Hepatocyte (in vitro differentiated cells): ENCODE measurements at regions not wholly inside any gene's neighbourhood (a gene's known extent, or its start where the extent isn't known, plus 50 kb on each side); places are given as distances from the start of the nearest gene placed in this dataset.

Experiments used
- DNase-seq: peaks from one replicate; pipeline ENCODE4 v3.0.0-alpha.2; 2016; ENCODE audit warnings: low spot score
- H2AFZ ChIP-seq: fragments of 200-600 bp; sonication (generic); 2 replicates; pipeline ENCODE4 v1.6.0; 2016; ENCODE audit warnings: antibody characterized with exemption, mild to moderate bottlenecking
- H3K27ac ChIP-seq: fragments of 200-600 bp; sonication (generic); 2 replicates; pipeline ENCODE4 v1.5.1; 2016; ENCODE audit warnings: mild to moderate bottlenecking
- H3K27me3 ChIP-seq: fragments of 200-600 bp; sonication (generic); 2 replicates; pipeline ENCODE4 v1.6.1; 2016
- H3K36me3 ChIP-seq: fragments of 200-600 bp; sonication (generic); replicated peaks from 2 replicates; pipeline ENCODE4 v1.5.1; 2016; ENCODE audit warnings: low read depth; ENCODE audit not compliant: insufficient read depth
- H3K4me1 ChIP-seq: fragments of 200-600 bp; sonication (generic); 2 replicates; pipeline ENCODE4 v1.5.1; 2016; ENCODE audit warnings: mild to moderate bottlenecking, moderate library complexity; ENCODE audit not compliant: insufficient read depth
- H3K4me2 ChIP-seq: fragments of 200-600 bp; sonication (generic); 2 replicates; pipeline ENCODE4 v1.6.0; 2016
- H3K4me3 ChIP-seq: fragments of 200-600 bp; sonication (generic); 2 replicates; pipeline ENCODE4 v1.5.1; 2016; ENCODE audit warnings: mild to moderate bottlenecking
- H3K79me2 ChIP-seq: fragments of 200-600 bp; sonication (generic); 2 replicates; pipeline ENCODE4 v1.6.0; 2017; ENCODE audit warnings: mild to moderate bottlenecking
- H3K9me2 ChIP-seq: fragments of 200-600 bp; sonication (generic); replicated peaks from 2 replicates; pipeline ENCODE4 v1.6.0; 2017; ENCODE audit warnings: mild to moderate bottlenecking; ENCODE audit not compliant: insufficient read depth
- H3K9me3 ChIP-seq: fragments of 200-600 bp; sonication (generic); 2 replicates; pipeline ENCODE4 v1.5.1; 2016; ENCODE audit warnings: low read depth, mild to moderate bottlenecking
- H4K20me1 ChIP-seq: fragments of 200-600 bp; sonication (generic); 2 replicates; pipeline ENCODE4 v1.6.0; 2016; ENCODE audit warnings: mild to moderate bottlenecking; ENCODE audit not compliant: insufficient read depth, poor library complexity, severe bottlenecking
- CTCF ChIP-seq: fragments of 200-600 bp; sonication (generic); IDR thresholded peaks from 2 replicates; pipeline ENCODE4 v1.5.1; 2016; ENCODE audit warnings: antibody characterized with exemption, mild to moderate bottlenecking; ENCODE audit not compliant: poor library complexity
- EZH2 ChIP-seq: fragments of 200-600 bp; sonication (generic); IDR thresholded peaks from 2 replicates; pipeline ENCODE4 v1.6.1; 2016; ENCODE audit warnings: antibody characterized with exemption, mild to moderate bottlenecking, borderline replicate concordance
- EZH2phosphoT487 ChIP-seq: fragments of 200-600 bp; sonication (generic); IDR thresholded peaks from one replicate; pipeline ENCODE4 v1.6.1; 2018; ENCODE audit warnings: antibody characterized with exemption, mild to moderate bottlenecking, low read depth, moderate library complexity; ENCODE audit not compliant: unreplicated experiment, severe bottlenecking
- WGBS: methylation state at CpG from one replicate; pipeline ENCODE4 v1.1.6; 2016; ENCODE audit warnings: low lambda C conversion rate; ENCODE audit errors: missing lambda C conversion rate; 5-methylcytosine and 5-hydroxymethylcytosine counted together

DNA sequence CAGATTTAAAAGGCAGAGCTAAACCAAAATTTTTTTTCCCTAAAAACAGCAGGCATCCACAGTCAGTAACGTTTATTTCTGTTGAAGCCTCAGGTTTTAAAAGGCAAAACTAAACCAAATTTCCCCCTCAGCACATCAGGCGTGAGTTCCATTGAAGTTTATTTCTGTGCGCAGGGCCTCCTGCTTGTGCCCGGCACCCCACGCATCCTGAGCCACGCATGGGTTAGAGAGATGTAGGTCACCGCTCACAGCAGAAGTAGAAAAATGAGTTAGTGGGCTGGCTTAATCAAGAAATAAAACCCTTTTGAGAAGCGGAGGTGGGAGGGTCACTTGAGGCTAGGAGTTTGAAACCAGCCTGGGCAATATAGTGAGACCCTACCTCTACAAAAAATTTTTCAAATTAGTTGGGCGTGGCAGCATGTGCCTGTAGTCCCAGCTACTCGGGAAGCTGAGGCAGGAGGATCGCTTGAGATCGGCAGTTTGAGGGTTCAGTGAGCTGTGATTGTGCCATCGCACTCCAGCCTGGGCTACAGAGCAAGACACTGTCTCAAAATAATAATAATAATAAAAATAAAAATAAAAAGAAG, 75.6 kb upstream of the SPIN1 start:
- 94% methylated on average over 13 of the region's 13 CpGs for WGBS
- H3K4me2 ChIP-seq, result no peak overlapping the region
- H3K27me3 ChIP-seq, result no peaks in the 10 kb centered on the region
- no peak overlapping the region for H3K4me3 ChIP-seq
- no peak overlapping the region for H3K27ac ChIP-seq
- no peaks in the 10 kb centered on the region for H3K9me2 ChIP-seq
- H4K20me1 ChIP-seq, result no peaks in the 10 kb centered on the region
- no peaks in the 10 kb centered on the region for H3K9me3 ChIP-seq
- TF ChIP-seq CTCF (no peak), EZH2 (no peak), EZH2phosphoT487 (no peak)
- no peaks in the 10 kb centered on the region for H3K79me2 ChIP-seq
- H3K36me3 ChIP-seq, result no peaks in the 10 kb centered on the region
- no peak overlapping the region for H2AFZ ChIP-seq
- no peak for DNase-seq
- no peaks in the 10 kb centered on the region for H3K4me1 ChIP-seq

DNA sequence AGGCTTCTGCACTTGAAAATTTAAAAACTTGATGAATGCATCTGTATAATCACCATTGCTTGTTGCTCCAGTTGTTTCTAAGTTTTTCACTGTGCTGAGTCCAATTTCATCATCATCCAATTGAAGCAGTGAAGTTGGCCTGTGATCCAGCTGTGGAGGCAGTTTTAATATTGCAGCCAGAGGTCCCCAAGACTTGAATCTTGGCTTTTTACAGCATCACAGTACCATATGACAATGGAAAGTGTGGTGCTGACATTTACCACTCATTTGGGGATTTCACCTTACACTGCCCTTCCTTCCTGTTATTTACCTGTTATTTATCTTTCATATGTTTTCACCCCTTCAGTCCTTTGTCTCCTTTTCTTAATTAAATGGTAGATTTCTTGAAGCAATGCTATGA, 76.2 kb upstream of the SPIN1 start:
- Histone ChIP-seq H3K4me3 (no peak overlapping the region), H3K27ac (no peak overlapping the region), H3K27me3 (no peaks in the 10 kb centered on the region), H3K79me2 (no peaks in the 10 kb centered on the region), H3K4me1 (no peaks in the 10 kb centered on the region), H2AFZ (no peak overlapping the region), H3K36me3 (no peaks in the 10 kb centered on the region), H3K9me3 (no peaks in the 10 kb centered on the region), H4K20me1 (no peaks in the 10 kb centered on the region), H3K4me2 (no peak overlapping the region), H3K9me2 (no peaks in the 10 kb centered on the region)
- no peak for DNase-seq
- no peak for TF ChIP-seq EZH2
- TF ChIP-seq CTCF, result no peak
- no peak for TF ChIP-seq EZH2phosphoT487

- Histone ChIP-seq H3K27ac (no peak overlapping the region), H2AFZ (no peak overlapping the region), H3K9me3 (no peaks in the 10 kb centered on the region), H3K27me3 (no peaks in the 10 kb centered on the region), H3K4me2 (no peak overlapping the region), H3K4me1 (no peaks in the 10 kb centered on the region), H4K20me1 (no peaks in the 10 kb centered on the region), H3K36me3 (no peaks in the 10 kb centered on the region), H3K9me2 (no peaks in the 10 kb centered on the region), H3K4me3 (no peak overlapping the region), H3K79me2 (no peaks in the 10 kb centered on the region)
- 62% methylated on average over 10 of the region's 10 CpGs for WGBS
- no peak for DNase-seq
- TF ChIP-seq EZH2 (no peak), EZH2phosphoT487 (no peak), CTCF (peak; percentile 14)
Observed at GRCh38 chr9:88310310-88310980, 77.8 kb upstream of the SPIN1 start.
